ENCODE measurements at regions not wholly inside any gene's neighbourhood (a gene's known extent, or its start where the extent isn't known, plus 50 kb on each side); places are given as distances from the start of the nearest gene placed in this dataset.

- Histone ChIP-seq H3K4me2 (replicated peaks; ENCODE audit: low read depth, low read length, poor library complexity, severe bottlenecking) (no peak overlapping the region), H3K27me3 (replicated peaks in 1 of 4; ENCODE audit: control extremely low read depth in 1 of 4, control insufficient read depth in 3 of 4, insufficient read depth in 4 of 4, low read length in 3 of 4) (no peaks in the 10 kb centered on the region), H2AFZ (ENCODE audit: insufficient read depth, low read depth, low read length, poor library complexity, severe bottlenecking) (no peak overlapping the region), H3K27ac (ENCODE audit: low read length in 2 of 2) (no peak overlapping the region), H4K20me1 (ENCODE audit: control insufficient read depth, insufficient read depth, low read length, poor library complexity, severe bottlenecking) (no peaks in the 10 kb centered on the region), H3K4me3 (ENCODE audit: control extremely low read depth in 1 of 5, extremely low read depth in 1 of 5, insufficient read depth in 1 of 5, low read depth in 2 of 5, low read length in 4 of 5) (no peak overlapping the region), H3K9ac (ENCODE audit: low read length) (no peak overlapping the region), H3K9me3 (ENCODE audit: control extremely low read depth in 1 of 3, control insufficient read depth in 2 of 3, insufficient read depth in 1 of 3, low read length in 2 of 3) (peaks cover 0 to 8% (median 2%) of the 10 kb centered on the region in 3 donors), H3K36me3 (replicated peaks in 1 of 2; ENCODE audit: control extremely low read depth in 1 of 2, control insufficient read depth in 1 of 2, extremely low read depth in 1 of 2, insufficient read depth in 2 of 2, low read length in 1 of 2) (no peaks in the 10 kb centered on the region), H3K4me1 (ENCODE audit: control insufficient read depth in 2 of 2, insufficient read depth in 2 of 2, low read length in 2 of 2) (no peaks in the 10 kb centered on the region), H3K79me2 (ENCODE audit: control insufficient read depth, insufficient read depth, low read length) (no peaks in the 10 kb centered on the region)
- TF ChIP-seq, protein P1, sequence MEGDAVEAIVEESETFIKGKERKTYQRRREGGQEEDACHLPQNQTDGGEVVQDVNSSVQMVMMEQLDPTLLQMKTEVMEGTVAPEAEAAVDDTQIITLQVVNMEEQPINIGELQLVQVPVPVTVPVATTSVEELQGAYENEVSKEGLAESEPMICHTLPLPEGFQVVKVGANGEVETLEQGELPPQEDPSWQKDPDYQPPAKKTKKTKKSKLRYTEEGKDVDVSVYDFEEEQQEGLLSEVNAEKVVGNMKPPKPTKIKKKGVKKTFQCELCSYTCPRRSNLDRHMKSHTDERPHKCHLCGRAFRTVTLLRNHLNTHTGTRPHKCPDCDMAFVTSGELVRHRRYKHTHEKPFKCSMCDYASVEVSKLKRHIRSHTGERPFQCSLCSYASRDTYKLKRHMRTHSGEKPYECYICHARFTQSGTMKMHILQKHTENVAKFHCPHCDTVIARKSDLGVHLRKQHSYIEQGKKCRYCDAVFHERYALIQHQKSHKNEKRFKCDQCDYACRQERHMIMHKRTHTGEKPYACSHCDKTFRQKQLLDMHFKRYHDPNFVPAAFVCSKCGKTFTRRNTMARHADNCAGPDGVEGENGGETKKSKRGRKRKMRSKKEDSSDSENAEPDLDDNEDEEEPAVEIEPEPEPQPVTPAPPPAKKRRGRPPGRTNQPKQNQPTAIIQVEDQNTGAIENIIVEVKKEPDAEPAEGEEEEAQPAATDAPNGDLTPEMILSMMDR (IDR thresholded peaks at IDR 0.05): no peak
- TF ChIP-seq EZH2 (IDR thresholded peaks at IDR 0.05; ENCODE audit: borderline replicate concordance, insufficient read depth, low read depth, low read length, poor library complexity, severe bottlenecking): no peak
- Mint-ChIP-seq H3K27me3 (no peaks in the 10 kb centered on the region), H3K9me3 (ENCODE audit: insufficient read depth) (no peaks in the 10 kb centered on the region), H3K4me3 (no peak overlapping the region), H3K27ac (no peak overlapping the region), H3K4me1 (peaks cover 10% of the 10 kb centered on the region)
- 100% methylated on average over 1 of the region's 1 CpG for WGBS (ENCODE audit: insufficient coverage)
- ChIA-PET POLR2A (no interaction called here), CTCF (no interaction called here)
- ATAC-seq (ENCODE audit: low read depth) (no peak), DNase-seq (no peak)
- intact Hi-C loops (cut with micrococcal nuclease): no loop called here
These were observed 360.8 kb downstream of the EPM2A start for GRCh38 chr6:145374570-145374969.

DNA sequence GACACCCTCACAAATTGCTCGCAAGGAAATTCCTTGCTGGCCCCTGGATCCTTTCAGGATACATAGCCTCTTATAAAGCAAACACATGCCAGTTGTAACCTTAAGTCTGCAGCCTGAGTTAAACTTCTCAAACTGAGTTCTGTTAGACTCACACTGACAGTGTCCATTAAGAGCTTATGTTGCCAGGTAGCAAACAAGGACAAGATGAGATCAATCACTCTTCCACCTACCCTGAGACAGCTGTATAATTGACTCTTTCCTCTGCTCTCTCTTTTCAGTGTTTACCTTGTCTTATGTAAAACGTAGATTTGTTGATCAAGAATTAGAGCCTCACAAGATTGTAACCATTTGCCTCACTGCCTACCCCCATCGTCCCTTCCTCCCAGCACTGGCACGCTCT, 359.8 kb downstream of the EPM2A start:
- TF ChIP-seq EZH2 (IDR thresholded peaks at IDR 0.05; ENCODE audit: borderline replicate concordance, insufficient read depth, low read depth, low read length, poor library complexity, severe bottlenecking): no peak
- TF ChIP-seq, protein P1 (IDR thresholded peaks at IDR 0.05): no peak
- CTCF ChIA-PET: no interaction called here
- Histone ChIP-seq H3K27ac (ENCODE audit: low read length in 2 of 2) (no peak overlapping the region), H2AFZ (ENCODE audit: insufficient read depth, low read depth, low read length, poor library complexity, severe bottlenecking) (no peak overlapping the region), H3K36me3 (replicated peaks in 1 of 2; ENCODE audit: control extremely low read depth in 1 of 2, control insufficient read depth in 1 of 2, extremely low read depth in 1 of 2, insufficient read depth in 2 of 2, low read length in 1 of 2) (no peaks in the 10 kb centered on the region), H3K27me3 (replicated peaks in 1 of 4; ENCODE audit: control extremely low read depth in 1 of 4, control insufficient read depth in 3 of 4, insufficient read depth in 4 of 4, low read length in 3 of 4) (no peaks in the 10 kb centered on the region), H4K20me1 (ENCODE audit: control insufficient read depth, insufficient read depth, low read length, poor library complexity, severe bottlenecking) (no peaks in the 10 kb centered on the region), H3K4me3 (ENCODE audit: control extremely low read depth in 1 of 5, extremely low read depth in 1 of 5, insufficient read depth in 1 of 5, low read depth in 2 of 5, low read length in 4 of 5) (no peak overlapping the region), H3K9me3 (ENCODE audit: control extremely low read depth in 1 of 3, control insufficient read depth in 2 of 3, insufficient read depth in 1 of 3, low read length in 2 of 3) (peaks cover 0 to 8% (median 2%) of the 10 kb centered on the region in 3 donors), H3K79me2 (ENCODE audit: control insufficient read depth, insufficient read depth, low read length) (no peaks in the 10 kb centered on the region), H3K4me2 (replicated peaks; ENCODE audit: low read depth, low read length, poor library complexity, severe bottlenecking) (no peak overlapping the region), H3K4me1 (ENCODE audit: control insufficient read depth in 2 of 2, insufficient read depth in 2 of 2, low read length in 2 of 2) (no peaks in the 10 kb centered on the region), H3K9ac (ENCODE audit: low read length) (no peak overlapping the region)
- 85% methylated on average over 4 of the region's 4 CpGs for WGBS (ENCODE audit: insufficient coverage)
- intact Hi-C loops (cut with micrococcal nuclease): no loop called here
- DNase-seq: no peak
- H3K27me3 Mint-ChIP-seq: no peaks in the 10 kb centered on the region
- H3K4me3 Mint-ChIP-seq: no peak overlapping the region
- H3K9me3 Mint-ChIP-seq (ENCODE audit: insufficient read depth): no peaks in the 10 kb centered on the region
- no peak overlapping the region for H3K27ac Mint-ChIP-seq
- no peak for ATAC-seq (ENCODE audit: low read depth)
- peaks cover 10% of the 10 kb centered on the region for H3K4me1 Mint-ChIP-seq
- POLR2A ChIA-PET: no interaction called here
